Tibial artery (tissue), 4 donors: ENCODE measurements at regions not wholly inside any gene's neighbourhood (a gene's known extent, or its start where the extent isn't known, plus 50 kb on each side); places are given as distances from the start of the nearest gene placed in this dataset.

ENCODE experiments used
- DNase-seq, 2 donors: peaks; one replicate each; pipeline ENCODE4 v3.0.0-alpha.2; 2019
- H3K27ac ChIP-seq, 2 donors: fragments of 200-600 bp; sonication (generic) in 1 of 2; 1 replicate in 1 of 2; 2 replicates in 1 of 2; pipeline ENCODE4 v1.5.1; 2018 to 2019; ENCODE audit warnings: mild to moderate bottlenecking in 1 of 2
- H3K27me3 ChIP-seq, 2 donors: fragments of 200-600 bp; sonication (generic) in 1 of 2; one replicate each; pipeline versions ENCODE4 v1.5.1 to v1.6.0; 2016 to 2019
- H3K36me3 ChIP-seq, 3 donors: fragments of 200-600 bp; sonication (generic) in 2 of 3; one replicate each; pipeline ENCODE4 v1.5.1; 2016 to 2019; ENCODE audit warnings: mild to moderate bottlenecking in 2 of 3
- H3K4me1 ChIP-seq, 4 donors: fragments of 200-600 bp; sonication (generic) in 2 of 4; 1 replicate in 3 of 4; 2 replicates in 1 of 4; pipeline ENCODE4 v1.5.1; 2016 to 2019
- H3K4me3 ChIP-seq, 2 donors: fragments of 200-600 bp; sonication (generic) in 1 of 2; 1 replicate in 1 of 2; 2 replicates in 1 of 2; pipeline ENCODE4 v1.5.1; 2018 to 2019; ENCODE audit warnings: mild to moderate bottlenecking in 2 of 2
- H3K9me3 ChIP-seq, 3 donors: fragments of 200-600 bp; sonication (generic) in 1 of 3; one replicate each; pipeline ENCODE4 v1.5.1; 2016 to 2019
- CTCF ChIP-seq, 2 experiments: fragments of 200-600 bp in 1 of 2; fragments of 450-650 bp in 1 of 2; IDR thresholded peaks; one replicate each; pipeline ENCODE4 v1.5.1; 2017 to 2019; ENCODE audit warnings: antibody characterized with exemption in 2 of 2, mild to moderate bottlenecking in 1 of 2, moderate library complexity in 1 of 2
- intact Hi-C: fragments of 100-400 bp; cut with DNase I; formaldehyde crosslinking; loops from one replicate; pipeline ENCODE4 v1.15.0; 2023; ENCODE audit warnings: low total_unique reads

GRCh38 chr5:143673676-143674468 is 138.1 kb upstream of the HMHB1 start:
- no peaks in the 10 kb centered on the region for H3K9me3 ChIP-seq
- no peak for DNase-seq

GRCh38 chr5:143672806-143673205 is 139.2 kb upstream of the HMHB1 start:
- no peaks in the 10 kb centered on the region for H3K36me3 ChIP-seq
- no peak for TF ChIP-seq CTCF (IDR thresholded peaks at IDR 0.05)
- H3K4me3 ChIP-seq: no peak overlapping the region
- intact Hi-C loops: no loop called here
- no peaks in the 10 kb centered on the region for H3K9me3 ChIP-seq
- no peaks in the 10 kb centered on the region for H3K27me3 ChIP-seq
- H3K4me1 ChIP-seq: no peaks in the 10 kb centered on the region
- no peak for DNase-seq
- no peak overlapping the region for H3K27ac ChIP-seq

More at GRCh38 chr5:143673676-143674468, 138.1 kb upstream of the HMHB1 start:
- no peak for TF ChIP-seq CTCF (IDR thresholded peaks at IDR 0.05)
- Histone ChIP-seq H3K27me3 (no peaks in the 10 kb centered on the region), H3K27ac (no peak overlapping the region), H3K4me1 (no peaks in the 10 kb centered on the region), H3K4me3 (no peak overlapping the region), H3K36me3 (no peaks in the 10 kb centered on the region)
- intact Hi-C loops: no loop called here

- DNase-seq: no peak
- Histone ChIP-seq H3K36me3 (no peaks in the 10 kb centered on the region), H3K4me3 (no peak overlapping the region), H3K27me3 (no peaks in the 10 kb centered on the region), H3K4me1 (no peaks in the 10 kb centered on the region), H3K9me3 (no peaks in the 10 kb centered on the region), H3K27ac (no peak overlapping the region)
- no peak for TF ChIP-seq CTCF (IDR thresholded peaks at IDR 0.05)
- intact Hi-C loops: no loop called here
These were observed 140.0 kb upstream of the HMHB1 start for GRCh38 chr5:143671674-143672569.

DNA sequence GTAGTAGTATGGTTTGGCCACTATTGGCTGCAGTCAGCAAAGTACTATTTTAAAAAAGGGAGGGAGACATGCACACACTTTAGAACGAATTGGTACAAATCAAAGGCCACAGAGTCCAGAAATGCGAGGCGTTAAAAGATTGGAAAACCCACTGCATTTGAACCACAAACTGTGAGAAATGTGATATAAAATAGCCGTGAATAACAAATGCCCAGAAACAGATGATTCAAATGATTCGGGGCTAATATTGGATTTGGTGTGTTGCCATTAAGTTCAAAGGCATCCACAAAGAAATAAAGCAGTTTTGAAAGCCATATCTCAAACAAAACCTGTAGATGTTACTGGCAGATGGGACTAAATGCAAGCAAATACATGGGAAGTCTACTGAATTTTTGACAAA is 140.9 kb upstream of the HMHB1 start:
- TF ChIP-seq CTCF (IDR thresholded peaks at IDR 0.05): no peak
- Histone ChIP-seq H3K4me3 (no peak overlapping the region), H3K36me3 (no peaks in the 10 kb centered on the region), H3K27ac (no peak overlapping the region), H3K4me1 (no peaks in the 10 kb centered on the region), H3K9me3 (no peaks in the 10 kb centered on the region), H3K27me3 (no peaks in the 10 kb centered on the region)
- no peak for DNase-seq
- intact Hi-C loops: no loop called here

- DNase-seq: no peak
- no peaks in the 10 kb centered on the region for H3K36me3 ChIP-seq
- H3K9me3 ChIP-seq: no peaks in the 10 kb centered on the region
- no peak for TF ChIP-seq CTCF (IDR thresholded peaks at IDR 0.05)
- no peak overlapping the region for H3K27ac ChIP-seq
- intact Hi-C loops: no loop called here
- H3K27me3 ChIP-seq: no peaks in the 10 kb centered on the region
- H3K4me3 ChIP-seq: no peak overlapping the region
- no peaks in the 10 kb centered on the region for H3K4me1 ChIP-seq
These were observed 146.1 kb upstream of the HMHB1 start for GRCh38 chr5:143665866-143666265.
